ENCODE measurements at regions not wholly inside any gene's neighbourhood (a gene's known extent, or its start where the extent isn't known, plus 50 kb on each side); places are given as distances from the start of the nearest gene placed in this dataset.

GRCh38 chr6:134744301-134744700 is 205.6 kb downstream of the ALDH8A1 start:
- no peak for DNase-seq (ENCODE audit: extremely low read depth, low read depth, low spot score)

GRCh38 chr6:134741200-134741536 is 208.7 kb downstream of the ALDH8A1 start:
- no peak for DNase-seq (ENCODE audit: extremely low read depth, low read depth, low spot score)

- peak; percentile 42 for DNase-seq (ENCODE audit: extremely low read depth, low read depth, low spot score)
Measured at GRCh38 chr6:134740473-134741199, 209.3 kb downstream of the ALDH8A1 start.

- DNase-seq (ENCODE audit: extremely low read depth, low read depth, low spot score) = no peak
Measured at GRCh38 chr6:134740027-134740373, 209.9 kb downstream of the ALDH8A1 start.

- DNase-seq (ENCODE audit: extremely low read depth, low read depth, low spot score) = no peak
Measured at GRCh38 chr6:134739299-134740026, 210.4 kb downstream of the ALDH8A1 start.

GRCh38 chr6:134738211-134738885 is 211.6 kb downstream of the ALDH8A1 start:
- DNase-seq (ENCODE audit: extremely low read depth, low read depth, low spot score) = no peak

GRCh38 chr6:134735461-134735860 is 214.4 kb downstream of the ALDH8A1 start:
- no peak for DNase-seq (ENCODE audit: extremely low read depth, low read depth, low spot score)

- DNase-seq (ENCODE audit: extremely low read depth, low read depth, low spot score) = no peak
Measured at GRCh38 chr6:134734312-134734869, 215.5 kb downstream of the ALDH8A1 start.

- DNase-seq (ENCODE audit: extremely low read depth, low read depth, low spot score) = no peak
Measured at GRCh38 chr6:134733801-134734200, 216.1 kb downstream of the ALDH8A1 start.

- no peak for DNase-seq (ENCODE audit: extremely low read depth, low read depth, low spot score)
Measured at GRCh38 chr6:134732763-134733162, 217.1 kb downstream of the ALDH8A1 start.

- no peak for DNase-seq (ENCODE audit: extremely low read depth, low read depth, low spot score)
Measured at GRCh38 chr6:134731615-134732014, 218.3 kb downstream of the ALDH8A1 start.

GRCh38 chr6:134730013-134730412 is 219.9 kb downstream of the ALDH8A1 start:
- no peak for DNase-seq (ENCODE audit: extremely low read depth, low read depth, low spot score)

- no peak for DNase-seq (ENCODE audit: extremely low read depth, low read depth, low spot score)
Measured at GRCh38 chr6:134729561-134729960, 220.3 kb downstream of the ALDH8A1 start.

GRCh38 chr6:134727081-134727480 is 222.8 kb downstream of the ALDH8A1 start:
- DNase-seq (ENCODE audit: extremely low read depth, low read depth, low spot score) = no peak

GRCh38 chr6:134725590-134725989 is 224.3 kb downstream of the ALDH8A1 start:
- no peak for DNase-seq (ENCODE audit: extremely low read depth, low read depth, low spot score)

- DNase-seq (ENCODE audit: extremely low read depth, low read depth, low spot score) = no peak
Measured at GRCh38 chr6:134724771-134725340, 225.0 kb downstream of the ALDH8A1 start.

GRCh38 chr6:134723081-134723871 is 226.6 kb downstream of the ALDH8A1 start:
- DNase-seq (ENCODE audit: extremely low read depth, low read depth, low spot score) = no peak

- DNase-seq (ENCODE audit: extremely low read depth, low read depth, low spot score) = no peak
Measured at GRCh38 chr6:134722200-134722870, 227.6 kb downstream of the ALDH8A1 start.

- DNase-seq (ENCODE audit: extremely low read depth, low read depth, low spot score) = no peak
Measured at GRCh38 chr6:134721060-134721405, 228.9 kb downstream of the ALDH8A1 start.

Measured in glomerular endothelial cell (primary cell).